Chondrocyte (in vitro differentiated cells): ENCODE measurements at regions not wholly inside any gene's neighbourhood (a gene's known extent, or its start where the extent isn't known, plus 50 kb on each side); places are given as distances from the start of the nearest gene placed in this dataset.

Experiments used
- DNase-seq: peaks from one replicate; pipeline ENCODE4 v3.0.0; 2021; ENCODE audit warnings: mixed read lengths, low spot score
- H3K27ac Mint-ChIP-seq: one replicate; pipeline ENCODE4 v1.8.0; 2021; ENCODE audit warnings: mild to moderate bottlenecking, moderate library complexity, mixed read lengths; ENCODE audit not compliant: unreplicated experiment
- H3K27me3 Mint-ChIP-seq: 2 replicates; pipeline ENCODE4 v1.8.0; 2021; ENCODE audit warnings: low read depth, mixed read lengths
- H3K36me3 Mint-ChIP-seq: 2 replicates; pipeline ENCODE4 v1.8.0; 2021; ENCODE audit warnings: low read depth, mixed read lengths
- H3K4me1 Mint-ChIP-seq: 2 replicates; pipeline ENCODE4 v1.8.0; 2021; ENCODE audit warnings: low read depth, mild to moderate bottlenecking, mixed read lengths
- H3K4me3 Mint-ChIP-seq: one replicate; pipeline ENCODE4 v1.8.0; 2021; ENCODE audit warnings: mild to moderate bottlenecking, moderate library complexity, mixed read lengths; ENCODE audit not compliant: unreplicated experiment
- H3K9me3 Mint-ChIP-seq: 2 replicates; pipeline ENCODE4 v1.8.0; 2021; ENCODE audit warnings: low read depth, mixed read lengths
- TF ChIP-seq, protein P1 (sequence below): fragments of 200-600 bp; sonication (generic); IDR thresholded peaks from 2 replicates; pipeline ENCODE4 v1.5.0; 2021; ENCODE audit warnings: antibody characterized with exemption, mild to moderate bottlenecking, moderate library complexity

DNA sequence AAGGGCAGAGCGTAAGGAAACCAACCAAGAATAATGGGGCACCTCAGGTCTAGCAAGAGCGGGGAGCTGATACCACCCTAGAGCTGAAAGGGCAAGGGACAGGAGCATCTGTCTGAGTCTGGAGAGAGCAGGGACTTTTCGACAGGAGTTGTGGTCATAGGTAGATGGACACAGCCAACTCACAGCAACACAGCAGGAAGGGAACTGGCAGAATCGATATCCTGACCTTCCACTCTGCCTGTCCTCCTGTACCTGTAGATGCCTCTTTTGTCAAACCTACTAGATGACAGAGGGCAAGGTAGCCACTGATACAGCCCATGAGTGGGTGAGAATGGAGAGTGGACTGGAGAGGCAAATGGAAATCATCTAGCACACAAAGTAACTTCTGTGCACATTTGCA, 247.2 kb upstream of the EGLN3 start:
- Mint-ChIP-seq H3K27ac (no peak overlapping the region), H3K36me3 (no peaks in the 10 kb centered on the region), H3K4me1 (peaks cover 7% of the 10 kb centered on the region), H3K4me3 (no peak overlapping the region), H3K27me3 (peaks cover 3% of the 10 kb centered on the region), H3K9me3 (peaks cover 4% of the 10 kb centered on the region)
- TF ChIP-seq, protein P1, sequence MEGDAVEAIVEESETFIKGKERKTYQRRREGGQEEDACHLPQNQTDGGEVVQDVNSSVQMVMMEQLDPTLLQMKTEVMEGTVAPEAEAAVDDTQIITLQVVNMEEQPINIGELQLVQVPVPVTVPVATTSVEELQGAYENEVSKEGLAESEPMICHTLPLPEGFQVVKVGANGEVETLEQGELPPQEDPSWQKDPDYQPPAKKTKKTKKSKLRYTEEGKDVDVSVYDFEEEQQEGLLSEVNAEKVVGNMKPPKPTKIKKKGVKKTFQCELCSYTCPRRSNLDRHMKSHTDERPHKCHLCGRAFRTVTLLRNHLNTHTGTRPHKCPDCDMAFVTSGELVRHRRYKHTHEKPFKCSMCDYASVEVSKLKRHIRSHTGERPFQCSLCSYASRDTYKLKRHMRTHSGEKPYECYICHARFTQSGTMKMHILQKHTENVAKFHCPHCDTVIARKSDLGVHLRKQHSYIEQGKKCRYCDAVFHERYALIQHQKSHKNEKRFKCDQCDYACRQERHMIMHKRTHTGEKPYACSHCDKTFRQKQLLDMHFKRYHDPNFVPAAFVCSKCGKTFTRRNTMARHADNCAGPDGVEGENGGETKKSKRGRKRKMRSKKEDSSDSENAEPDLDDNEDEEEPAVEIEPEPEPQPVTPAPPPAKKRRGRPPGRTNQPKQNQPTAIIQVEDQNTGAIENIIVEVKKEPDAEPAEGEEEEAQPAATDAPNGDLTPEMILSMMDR: no peak
- no peak for DNase-seq

- Mint-ChIP-seq H3K4me1 (peaks cover 7% of the 10 kb centered on the region), H3K27ac (no peak overlapping the region), H3K9me3 (peaks cover 4% of the 10 kb centered on the region), H3K27me3 (peaks cover 3% of the 10 kb centered on the region), H3K4me3 (no peak overlapping the region), H3K36me3 (no peaks in the 10 kb centered on the region)
- no peak for DNase-seq
- TF ChIP-seq, protein P1: no peak
Measured at GRCh38 chr14:34195964-34196363, 245.1 kb upstream of the EGLN3 start.

DNA sequence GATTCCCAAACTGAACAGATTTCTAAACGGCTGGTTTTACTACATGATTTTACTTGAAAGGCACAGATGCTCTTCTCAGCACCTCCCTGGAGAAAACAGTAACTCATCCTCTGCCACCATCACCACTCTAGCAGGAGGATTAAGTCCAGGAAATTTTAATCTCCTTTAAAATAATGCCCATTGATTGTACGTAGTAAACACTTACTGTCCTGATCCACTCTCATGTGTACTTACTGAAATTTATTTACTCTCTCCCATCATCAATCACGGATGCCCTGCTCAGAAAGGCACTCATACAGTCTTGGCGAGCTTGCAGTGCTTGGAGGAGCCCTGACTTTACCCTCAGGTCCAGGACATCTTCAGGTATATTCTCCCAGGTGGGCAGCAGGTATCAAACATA, 239.8 kb upstream of the EGLN3 start:
- no peak overlapping the region for H3K27ac Mint-ChIP-seq

GRCh38 chr14:34189866-34190265, 239.0 kb upstream of the EGLN3 start:
- DNase-seq: no peak
- H3K36me3 Mint-ChIP-seq: no peaks in the 10 kb centered on the region
- H3K27me3 Mint-ChIP-seq: peaks cover 4% of the 10 kb centered on the region
- peaks cover 4% of the 10 kb centered on the region for H3K9me3 Mint-ChIP-seq
- TF ChIP-seq, protein P1: no peak
- no peak overlapping the region for H3K27ac Mint-ChIP-seq
- no peak overlapping the region for H3K4me3 Mint-ChIP-seq
- no peaks in the 10 kb centered on the region for H3K4me1 Mint-ChIP-seq

More for the DNA sequence above, 239.8 kb upstream of the EGLN3 start:
- no peak for DNase-seq
- H3K4me1 Mint-ChIP-seq: no peaks in the 10 kb centered on the region
- TF ChIP-seq, protein P1: no peak
- no peaks in the 10 kb centered on the region for H3K36me3 Mint-ChIP-seq
- H3K4me3 Mint-ChIP-seq: no peak overlapping the region
- H3K27me3 Mint-ChIP-seq: peaks cover 4% of the 10 kb centered on the region
- H3K9me3 Mint-ChIP-seq: peaks cover 4% of the 10 kb centered on the region

DNA sequence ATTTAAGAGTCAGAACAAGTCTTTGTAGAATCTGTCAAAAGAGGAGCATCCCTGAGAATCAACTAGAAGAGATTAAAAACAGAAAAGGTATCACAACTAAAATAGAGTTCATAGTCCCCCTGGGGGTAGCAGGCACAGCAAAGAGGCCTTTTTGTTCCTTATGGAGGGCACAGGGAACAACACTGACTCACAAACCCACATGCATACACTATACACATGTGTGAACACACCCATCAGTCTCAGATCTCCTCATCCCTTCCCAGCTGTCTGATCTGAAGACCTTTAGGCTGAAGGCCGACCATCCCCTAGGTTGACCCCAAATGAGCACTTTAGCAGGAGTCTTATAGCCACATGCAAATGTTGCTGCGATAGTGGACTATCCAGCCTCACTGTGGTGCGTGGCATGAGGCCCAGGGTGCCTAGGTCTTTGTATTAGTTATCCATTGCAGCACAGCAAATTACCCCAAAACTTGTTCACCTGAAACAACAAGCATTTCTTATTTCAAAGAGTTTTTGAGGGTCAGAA, 236.7 kb upstream of the EGLN3 start:
- Mint-ChIP-seq H3K27ac (no peak overlapping the region), H3K27me3 (peaks cover 4% of the 10 kb centered on the region), H3K4me3 (no peak overlapping the region), H3K9me3 (no peaks in the 10 kb centered on the region), H3K36me3 (no peaks in the 10 kb centered on the region), H3K4me1 (no peaks in the 10 kb centered on the region)
- DNase-seq: no peak
- TF ChIP-seq, protein P1: no peak
